Mucosa of descending colon (tissue), 3 donors: ENCODE measurements at regions not wholly inside any gene's neighbourhood (a gene's known extent, or its start where the extent isn't known, plus 50 kb on each side); places are given as distances from the start of the nearest gene placed in this dataset.

ENCODE experiments used
- ATAC-seq: fragments of 200-7000 bp; cut with Tn5 transposase; one replicate; pipeline ENCODE4 v1.9.1; 2020; ENCODE audit warnings: mild to moderate bottlenecking, moderate library complexity
- DNase-seq, 3 donors: peaks; one replicate each; pipeline ENCODE4 v3.0.0-alpha.2; 2020
- H3K36me3 ChIP-seq: fragments of 200-600 bp; one replicate; pipeline ENCODE4 v1.8.0; 2021; ENCODE audit warnings: low read depth, mild to moderate bottlenecking
- H3K4me1 ChIP-seq: fragments of 200-600 bp; one replicate; pipeline ENCODE4 v1.8.0; 2021; ENCODE audit warnings: low read depth, mild to moderate bottlenecking
- H3K4me3 ChIP-seq: fragments of 200-600 bp; one replicate; pipeline ENCODE4 v1.8.0; 2021; ENCODE audit warnings: mild to moderate bottlenecking
- H3K9me3 ChIP-seq: fragments of 200-600 bp; one replicate; pipeline ENCODE4 v1.8.0; 2021; ENCODE audit warnings: mild to moderate bottlenecking
- intact Hi-C, 2 donors: fragments of 100-400 bp; cut with DNase I in 1 of 2; cut with micrococcal nuclease in 1 of 2; formaldehyde crosslinking; loops; one replicate each; pipeline versions ENCODE4 v1.11.0 to v1.11.1; 2022; cut with DNase I, micrococcal nuclease
- TF ChIP-seq, protein P1 (sequence below): fragments of 200-600 bp; IDR thresholded peaks from one replicate; pipeline ENCODE4 v1.8.0; 2022; ENCODE audit warnings: antibody characterized with exemption, mild to moderate bottlenecking
- donor health status: DM: no; HTN: no; CAD: no; lungs with moderate emphysema.
- donor health status: DM: no; HTN: no; CAD: no.
- donor health status: DM: no; HTN: yes; CAD: no.

DNA sequence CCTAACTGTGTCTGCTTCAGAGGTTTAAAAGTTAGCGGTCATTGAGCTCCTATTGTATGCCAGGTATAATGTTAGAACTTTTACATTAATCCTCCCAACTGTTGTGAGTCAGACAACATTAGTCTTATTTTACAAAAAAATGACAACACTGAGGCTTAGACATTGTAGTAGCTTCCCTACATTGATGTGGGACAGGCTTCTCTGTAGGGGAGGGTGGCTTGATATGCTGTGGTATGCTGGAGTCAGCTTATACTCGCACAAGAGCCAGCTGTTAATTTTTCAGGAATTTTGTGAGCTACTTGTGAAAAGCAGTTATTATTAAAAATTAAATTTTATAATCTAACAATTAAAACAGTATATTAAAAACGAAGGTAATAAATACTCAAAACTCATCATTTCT lies 64.8 kb upstream of the NAV2 start:
- Histone ChIP-seq H3K9me3 (no peaks in the 10 kb centered on the region), H3K36me3 (peaks cover 3% of the 10 kb centered on the region), H3K4me1 (no peaks in the 10 kb centered on the region), H3K4me3 (no peak overlapping the region)
- DNase-seq (no peak), ATAC-seq (no peak)
- intact Hi-C loops, result no loop called here
- TF ChIP-seq, protein P1, sequence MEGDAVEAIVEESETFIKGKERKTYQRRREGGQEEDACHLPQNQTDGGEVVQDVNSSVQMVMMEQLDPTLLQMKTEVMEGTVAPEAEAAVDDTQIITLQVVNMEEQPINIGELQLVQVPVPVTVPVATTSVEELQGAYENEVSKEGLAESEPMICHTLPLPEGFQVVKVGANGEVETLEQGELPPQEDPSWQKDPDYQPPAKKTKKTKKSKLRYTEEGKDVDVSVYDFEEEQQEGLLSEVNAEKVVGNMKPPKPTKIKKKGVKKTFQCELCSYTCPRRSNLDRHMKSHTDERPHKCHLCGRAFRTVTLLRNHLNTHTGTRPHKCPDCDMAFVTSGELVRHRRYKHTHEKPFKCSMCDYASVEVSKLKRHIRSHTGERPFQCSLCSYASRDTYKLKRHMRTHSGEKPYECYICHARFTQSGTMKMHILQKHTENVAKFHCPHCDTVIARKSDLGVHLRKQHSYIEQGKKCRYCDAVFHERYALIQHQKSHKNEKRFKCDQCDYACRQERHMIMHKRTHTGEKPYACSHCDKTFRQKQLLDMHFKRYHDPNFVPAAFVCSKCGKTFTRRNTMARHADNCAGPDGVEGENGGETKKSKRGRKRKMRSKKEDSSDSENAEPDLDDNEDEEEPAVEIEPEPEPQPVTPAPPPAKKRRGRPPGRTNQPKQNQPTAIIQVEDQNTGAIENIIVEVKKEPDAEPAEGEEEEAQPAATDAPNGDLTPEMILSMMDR, result no peak

DNA sequence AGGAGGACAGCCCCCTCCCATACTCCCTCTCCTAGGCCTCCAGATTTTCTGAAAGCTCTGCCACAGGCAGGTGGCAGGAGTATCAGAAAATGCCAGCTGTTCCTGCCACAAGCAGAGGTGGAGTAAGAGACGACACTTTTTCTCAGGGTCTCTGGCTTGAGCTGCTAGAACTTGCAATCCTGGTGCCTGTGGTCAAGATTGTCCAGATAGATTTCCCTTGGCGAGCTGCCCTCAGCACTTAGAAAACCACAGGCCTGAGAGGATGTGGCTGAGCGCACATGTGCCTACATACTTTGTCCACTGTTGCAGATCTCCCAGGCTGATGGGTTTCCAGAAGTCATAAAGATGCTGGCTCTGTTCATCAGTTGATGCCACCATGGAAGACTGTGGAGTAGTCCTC lies 65.7 kb upstream of the NAV2 start:
- peak; percentile 36 for ATAC-seq
- no peaks in the 10 kb centered on the region for H3K9me3 ChIP-seq
- intact Hi-C loops, result no loop called here
- H3K4me1 ChIP-seq, result no peaks in the 10 kb centered on the region
- H3K36me3 ChIP-seq, result peaks cover 3% of the 10 kb centered on the region
- TF ChIP-seq, protein P1, result no peak
- peak in 1 of 3 donors; percentile 40 for DNase-seq
- H3K4me3 ChIP-seq, result no peak overlapping the region

DNA sequence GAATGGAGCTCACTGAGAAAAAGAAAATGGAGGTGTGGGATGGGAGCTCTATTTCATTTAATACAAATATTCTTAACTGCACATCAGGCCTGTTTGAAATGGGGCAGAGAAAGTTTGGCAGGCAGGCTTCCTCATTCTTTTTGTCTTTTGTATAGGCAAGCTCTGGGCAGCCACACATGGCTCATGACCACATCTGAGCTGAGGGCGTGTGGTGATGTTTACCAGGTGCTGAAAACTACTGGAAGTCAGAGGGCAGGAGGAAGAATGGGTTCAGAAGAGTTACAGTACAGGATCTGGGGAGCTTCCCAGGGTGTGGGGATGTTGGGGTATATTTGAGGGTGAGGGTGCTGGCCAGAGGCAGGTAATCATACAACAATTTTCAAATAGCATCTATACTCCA lies 66.3 kb upstream of the NAV2 start:
- H3K4me3 ChIP-seq, result no peak overlapping the region
- TF ChIP-seq, protein P1, result no peak
- peaks cover 3% of the 10 kb centered on the region for H3K36me3 ChIP-seq
- no peak for ATAC-seq
- no peaks in the 10 kb centered on the region for H3K9me3 ChIP-seq
- intact Hi-C loops, result no loop called here
- no peak for DNase-seq
- no peaks in the 10 kb centered on the region for H3K4me1 ChIP-seq

DNA sequence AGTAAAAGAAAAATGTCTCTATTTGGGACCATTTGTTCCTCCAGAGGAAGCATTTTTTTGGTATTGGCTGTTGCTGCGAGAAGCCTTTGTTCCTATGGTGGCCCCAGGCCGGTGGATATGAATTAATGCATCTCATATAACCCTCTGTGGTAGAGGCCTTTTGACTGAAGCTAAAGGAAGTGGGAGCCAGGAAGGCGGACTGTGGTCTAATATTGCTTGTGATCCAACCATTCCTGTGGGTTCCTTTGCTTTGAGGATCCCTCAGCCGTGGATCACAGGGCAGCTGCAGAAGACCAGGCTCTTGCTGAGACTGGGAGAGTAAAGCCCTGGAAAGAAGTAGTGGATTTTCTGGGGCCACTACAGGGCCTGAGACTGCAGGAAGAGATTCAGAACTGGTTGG lies 68.3 kb upstream of the NAV2 start:
- no peak overlapping the region for H3K4me3 ChIP-seq
- no peak for ATAC-seq
- intact Hi-C loops, result no loop called here
- peaks cover 3% of the 10 kb centered on the region for H3K36me3 ChIP-seq
- TF ChIP-seq, protein P1, result no peak
- no peak for DNase-seq
- H3K9me3 ChIP-seq, result no peaks in the 10 kb centered on the region
- H3K4me1 ChIP-seq, result no peaks in the 10 kb centered on the region

DNA sequence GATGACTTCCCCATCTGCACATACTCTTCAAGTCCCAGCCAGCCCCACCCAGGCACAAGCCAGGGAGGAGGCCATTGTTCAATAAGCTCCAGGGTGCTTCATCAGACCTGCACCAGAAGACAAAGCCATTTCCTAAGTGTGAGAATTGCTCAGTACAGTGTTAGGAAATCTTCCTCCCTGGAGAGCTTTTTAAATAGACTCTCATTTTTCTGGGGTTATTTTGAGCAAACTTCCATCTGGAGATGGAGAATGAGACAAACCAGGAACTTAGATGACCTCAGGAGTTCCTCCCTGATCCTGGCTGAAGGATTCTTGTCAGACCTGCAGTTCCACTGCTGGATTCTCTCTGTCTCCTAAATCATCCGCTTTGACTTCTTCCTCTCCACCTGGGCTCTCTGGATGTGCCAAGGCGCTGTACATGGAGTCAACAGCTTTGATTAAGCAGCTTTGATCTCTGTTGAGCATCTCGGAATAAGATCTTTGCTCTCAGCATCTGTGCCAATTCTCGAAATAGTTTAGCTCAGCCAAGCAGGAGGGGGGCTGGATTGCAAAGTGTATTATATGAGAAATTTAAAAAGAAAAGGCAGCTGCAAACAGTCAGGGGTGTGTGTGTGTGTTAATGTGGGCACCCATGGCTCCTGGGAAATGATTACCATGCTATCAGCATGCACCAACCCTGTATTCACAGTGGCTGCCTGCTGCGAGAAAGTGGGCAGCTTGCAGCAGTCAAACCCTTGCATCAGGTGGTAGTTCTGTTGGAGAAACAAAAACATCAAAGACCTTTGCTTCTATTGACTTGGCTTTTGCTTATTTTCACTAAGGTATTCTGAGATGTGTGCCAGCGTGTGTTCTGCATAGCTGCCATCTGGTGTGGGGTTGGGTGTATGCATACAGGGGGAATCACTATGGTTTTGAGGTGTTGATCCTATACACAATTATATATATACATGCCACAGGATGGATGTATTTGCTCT lies 70.2 kb upstream of the NAV2 start:
- no peak for DNase-seq
- Histone ChIP-seq H3K4me3 (no peak overlapping the region), H3K36me3 (peaks cover 3% of the 10 kb centered on the region), H3K4me1 (no peaks in the 10 kb centered on the region), H3K9me3 (no peaks in the 10 kb centered on the region)
- intact Hi-C loops, result no loop called here
- TF ChIP-seq, protein P1, result no peak
- ATAC-seq, result no peak
